NCI-H345 treated with DMSO at 0.1 percent for 48 hours (cell line): ENCODE measurements at regions not wholly inside any gene's neighbourhood (a gene's known extent, or its start where the extent isn't known, plus 50 kb on each side); places are given as distances from the start of the nearest gene placed in this dataset.
"Not testable (repeated sequence)": the region's sequence is repeated elsewhere in the genome, so short reads cannot be mapped to it uniquely, and the experiment has no call there.

Source experiments
- DNase-seq: peaks from one replicate; lab custom pipeline; 2025; ENCODE audit not compliant: unreplicated experiment; lab: John Stamatoyannopoulos, UW

- DNase-seq: no peak
Measured at GRCh38 chr19:20397292-20397691, 168.3 kb downstream of the ZNF737 start.

- DNase-seq: no peak
Measured at GRCh38 chr19:20388706-20389225, 176.8 kb downstream of the ZNF737 start.

GRCh38 chr19:20385061-20385460 is 180.5 kb downstream of the ZNF737 start:
- DNase-seq: no peak

GRCh38 chr19:20371911-20372310 is 193.7 kb downstream of the ZNF737 start:
- no peak for DNase-seq

- not testable (repeated sequence) for DNase-seq
Measured at GRCh38 chr19:20371304-20371703, 194.3 kb downstream of the ZNF737 start.

- no peak for DNase-seq
Measured at GRCh38 chr19:20367811-20368294, 197.7 kb downstream of the ZNF737 start.

- no peak for DNase-seq
Measured at GRCh38 chr19:20365146-20365545, 198.1 kb downstream of the ZNF486 start.

- DNase-seq: no peak
Measured at GRCh38 chr19:20359933-20360720, 193.1 kb downstream of the ZNF486 start.

GRCh38 chr19:20358841-20359465 is 191.9 kb downstream of the ZNF486 start:
- not testable (repeated sequence) for DNase-seq

- no peak for DNase-seq
Measured at GRCh38 chr19:20357921-20358320, 190.9 kb downstream of the ZNF486 start.

- no peak for DNase-seq
Measured at GRCh38 chr19:20351244-20351643, 184.2 kb downstream of the ZNF486 start.

- no peak for DNase-seq
Measured at GRCh38 chr19:20349206-20349605, 182.2 kb downstream of the ZNF486 start.

- DNase-seq: no peak
Measured at GRCh38 chr19:20339444-20339843, 172.4 kb downstream of the ZNF486 start.

GRCh38 chr19:20334760-20335159 is 167.7 kb downstream of the ZNF486 start:
- no peak for DNase-seq

- no peak for DNase-seq
Measured at GRCh38 chr19:20333508-20333907, 166.5 kb downstream of the ZNF486 start.

- DNase-seq: no peak
Measured at GRCh38 chr19:20325151-20325550, 158.1 kb downstream of the ZNF486 start.

- DNase-seq: no peak
Measured at GRCh38 chr19:20321139-20321763, 154.2 kb downstream of the ZNF486 start.

- DNase-seq: no peak
Measured at GRCh38 chr19:20320191-20320590, 153.2 kb downstream of the ZNF486 start.

GRCh38 chr19:20318616-20319015 is 151.6 kb downstream of the ZNF486 start:
- no peak for DNase-seq

- DNase-seq: no peak
Measured at GRCh38 chr19:20315543-20315942, 148.5 kb downstream of the ZNF486 start.

- no peak for DNase-seq
Measured at GRCh38 chr19:20313894-20314293, 146.9 kb downstream of the ZNF486 start.

GRCh38 chr19:20307127-20307526 is 140.1 kb downstream of the ZNF486 start:
- DNase-seq: no peak
